Activated T-cell treated with anti-CD3 and anti-CD28 coated beads, Interleukin-2, amount 50 U/mL, for 24 hours (primary cell): ENCODE measurements at regions not wholly inside any gene's neighbourhood (a gene's known extent, or its start where the extent isn't known, plus 50 kb on each side); places are given as distances from the start of the nearest gene placed in this dataset.

ENCODE experiments used
- DNase-seq: peaks from one replicate; pipeline ENCODE4 v3.0.0-alpha.2; 2020
- H3K27ac Mint-ChIP-seq: 2 replicates; pipeline ENCODE4 v1.8.0; 2020; ENCODE audit warnings: mild to moderate bottlenecking, mixed read lengths
- H3K27me3 Mint-ChIP-seq: 2 replicates; pipeline ENCODE4 v1.8.0; 2020; ENCODE audit warnings: mixed read lengths
- H3K36me3 Mint-ChIP-seq: 2 replicates; pipeline ENCODE4 v1.8.0; 2020; ENCODE audit warnings: low read depth, mixed read lengths
- H3K4me1 Mint-ChIP-seq: 2 replicates; pipeline ENCODE4 v1.8.0; 2020; ENCODE audit warnings: low read depth, mixed read lengths
- H3K4me3 Mint-ChIP-seq: 2 replicates; pipeline ENCODE4 v1.8.0; 2020; ENCODE audit warnings: mild to moderate bottlenecking, moderate library complexity, mixed read lengths
- H3K9me3 Mint-ChIP-seq: 2 replicates; pipeline ENCODE4 v1.8.0; 2020; ENCODE audit warnings: mixed read lengths

- no peak for DNase-seq
- no peaks in the 10 kb centered on the region for H3K4me1 Mint-ChIP-seq
- H3K36me3 Mint-ChIP-seq: no peaks in the 10 kb centered on the region
- H3K27ac Mint-ChIP-seq: no peak overlapping the region
- no peak overlapping the region for H3K4me3 Mint-ChIP-seq
- peaks cover 2% of the 10 kb centered on the region for H3K27me3 Mint-ChIP-seq
- H3K9me3 Mint-ChIP-seq: no peaks in the 10 kb centered on the region
Observed at GRCh38 chr12:13769273-13769672, 212.1 kb downstream of the GRIN2B start.

DNA sequence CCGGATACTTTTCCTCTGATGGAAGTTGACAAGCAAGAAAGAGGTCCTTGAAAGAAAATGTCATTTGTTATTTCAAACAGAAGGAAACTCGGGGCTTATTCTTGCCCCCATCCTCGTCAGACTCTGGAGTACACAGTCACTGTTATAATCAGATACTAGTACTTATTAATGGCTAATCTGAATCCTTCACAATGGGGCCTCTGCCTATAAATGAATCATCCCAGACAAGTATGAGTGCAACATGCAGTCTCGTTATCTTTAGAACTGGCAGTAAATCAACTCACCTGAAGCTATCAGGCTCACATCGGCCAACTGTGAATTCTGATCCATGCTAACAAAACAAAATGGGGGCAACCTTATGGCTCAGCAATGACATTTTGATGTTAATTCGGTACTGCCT is 216.7 kb downstream of the GRIN2B start:
- DNase-seq: no peak
- Mint-ChIP-seq H3K4me3 (no peak overlapping the region), H3K9me3 (no peaks in the 10 kb centered on the region), H3K4me1 (no peaks in the 10 kb centered on the region), H3K36me3 (no peaks in the 10 kb centered on the region), H3K27me3 (peaks cover 2% of the 10 kb centered on the region), H3K27ac (no peak overlapping the region)

DNA sequence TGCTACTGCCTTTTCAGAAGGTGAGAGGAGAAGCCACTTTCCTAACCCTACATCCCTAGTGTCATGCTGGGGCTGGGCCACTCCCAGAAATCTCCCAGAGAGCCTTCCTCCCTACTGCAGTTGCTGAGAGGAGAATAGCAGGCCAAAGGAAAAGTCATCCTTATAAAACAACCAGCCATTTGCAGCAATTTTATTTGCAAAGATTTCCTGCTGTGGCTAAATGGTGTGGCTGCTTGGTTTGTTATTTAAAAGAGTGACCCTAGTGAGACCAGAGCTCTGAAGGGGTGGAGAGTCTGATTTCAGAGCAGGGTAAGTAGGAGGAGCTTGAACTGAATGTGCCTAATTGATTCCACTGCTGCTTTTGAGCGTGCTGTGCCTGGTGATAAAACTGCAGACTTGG is 232.0 kb downstream of the GRIN2B start:
- Mint-ChIP-seq H3K9me3 (no peaks in the 10 kb centered on the region), H3K27me3 (peaks cover 20% of the 10 kb centered on the region), H3K4me1 (no peaks in the 10 kb centered on the region), H3K36me3 (no peaks in the 10 kb centered on the region), H3K4me3 (no peak overlapping the region), H3K27ac (no peak overlapping the region)
- no peak for DNase-seq

- no peaks in the 10 kb centered on the region for H3K36me3 Mint-ChIP-seq
- H3K27ac Mint-ChIP-seq: no peak overlapping the region
- no peak for DNase-seq
- H3K4me1 Mint-ChIP-seq: no peaks in the 10 kb centered on the region
- no peaks in the 10 kb centered on the region for H3K9me3 Mint-ChIP-seq
- no peak overlapping the region for H3K4me3 Mint-ChIP-seq
- peaks cover 30% of the 10 kb centered on the region for H3K27me3 Mint-ChIP-seq
Observed at GRCh38 chr12:13745111-13745860, 236.1 kb downstream of the GRIN2B start.

DNA sequence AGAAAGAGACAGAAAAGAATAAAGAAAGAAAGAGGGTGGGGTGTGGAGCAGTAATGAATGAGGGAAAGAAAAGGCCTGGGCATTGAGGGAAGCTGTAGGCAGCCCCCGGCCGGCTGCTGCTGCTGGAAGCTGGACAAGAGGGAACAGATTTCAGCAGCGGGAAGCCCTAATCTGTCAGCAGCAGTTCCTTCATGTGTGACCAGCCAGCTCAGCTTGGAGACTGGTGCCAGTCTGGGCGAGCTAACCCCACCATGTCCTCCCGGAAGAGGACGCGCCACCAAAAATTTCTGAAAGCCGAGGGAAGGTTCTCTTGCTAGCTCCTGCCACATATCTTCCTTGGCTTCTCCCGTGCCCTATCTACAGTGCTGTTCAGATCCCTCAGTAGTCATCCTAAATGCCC is 236.8 kb downstream of the GRIN2B start:
- Mint-ChIP-seq H3K9me3 (no peaks in the 10 kb centered on the region), H3K27me3 (peaks cover 30% of the 10 kb centered on the region), H3K36me3 (no peaks in the 10 kb centered on the region), H3K4me1 (no peaks in the 10 kb centered on the region), H3K27ac (no peak overlapping the region), H3K4me3 (no peak overlapping the region)
- no peak for DNase-seq

DNA sequence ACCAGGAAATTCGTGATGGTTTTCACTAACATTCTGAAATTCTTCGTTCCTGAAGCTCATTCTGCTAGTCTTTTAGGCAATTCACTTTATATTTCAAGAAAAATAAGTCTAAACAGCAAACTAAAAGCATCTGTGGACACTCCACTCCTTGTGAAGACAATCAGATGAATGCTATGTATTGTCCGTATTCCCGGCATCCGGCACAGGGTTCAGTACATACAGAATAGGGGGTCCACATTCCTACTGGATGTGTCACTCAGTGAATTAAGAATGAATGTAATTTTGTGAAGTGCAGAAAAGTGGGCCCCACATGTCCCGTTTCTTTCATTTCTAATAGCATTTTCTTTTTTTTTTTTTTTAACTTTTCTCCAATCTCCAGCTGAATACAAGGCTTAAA is 241.3 kb downstream of the GRIN2B start:
- no peak overlapping the region for H3K27ac Mint-ChIP-seq
- no peak for DNase-seq
- H3K4me3 Mint-ChIP-seq: no peak overlapping the region
- no peaks in the 10 kb centered on the region for H3K36me3 Mint-ChIP-seq
- no peaks in the 10 kb centered on the region for H3K4me1 Mint-ChIP-seq
- H3K27me3 Mint-ChIP-seq: peaks cover 16% of the 10 kb centered on the region
- H3K9me3 Mint-ChIP-seq: no peaks in the 10 kb centered on the region

DNA sequence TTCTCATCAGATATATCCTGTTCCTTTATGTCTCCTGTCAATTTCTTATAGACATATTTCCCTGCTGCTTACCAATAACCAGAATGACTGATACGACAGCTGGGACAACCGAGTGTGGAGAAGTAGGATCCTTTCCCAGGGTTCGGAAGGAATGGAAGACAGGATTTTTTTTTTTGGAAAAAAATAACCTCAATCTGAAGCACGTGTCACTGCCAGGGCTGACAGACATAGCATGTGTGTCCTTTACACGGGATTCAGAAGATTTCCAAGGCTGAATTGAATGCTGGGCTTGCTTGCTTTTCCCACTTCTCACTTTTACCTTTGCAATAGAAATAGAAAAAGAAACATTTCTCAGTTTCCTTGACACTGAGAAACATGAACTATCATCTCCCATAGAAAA is 245.7 kb downstream of the GRIN2B start:
- Mint-ChIP-seq H3K36me3 (no peaks in the 10 kb centered on the region), H3K4me3 (no peak overlapping the region), H3K27ac (no peak overlapping the region), H3K27me3 (peaks cover 4% of the 10 kb centered on the region), H3K4me1 (no peaks in the 10 kb centered on the region), H3K9me3 (no peaks in the 10 kb centered on the region)
- DNase-seq: no peak

DNA sequence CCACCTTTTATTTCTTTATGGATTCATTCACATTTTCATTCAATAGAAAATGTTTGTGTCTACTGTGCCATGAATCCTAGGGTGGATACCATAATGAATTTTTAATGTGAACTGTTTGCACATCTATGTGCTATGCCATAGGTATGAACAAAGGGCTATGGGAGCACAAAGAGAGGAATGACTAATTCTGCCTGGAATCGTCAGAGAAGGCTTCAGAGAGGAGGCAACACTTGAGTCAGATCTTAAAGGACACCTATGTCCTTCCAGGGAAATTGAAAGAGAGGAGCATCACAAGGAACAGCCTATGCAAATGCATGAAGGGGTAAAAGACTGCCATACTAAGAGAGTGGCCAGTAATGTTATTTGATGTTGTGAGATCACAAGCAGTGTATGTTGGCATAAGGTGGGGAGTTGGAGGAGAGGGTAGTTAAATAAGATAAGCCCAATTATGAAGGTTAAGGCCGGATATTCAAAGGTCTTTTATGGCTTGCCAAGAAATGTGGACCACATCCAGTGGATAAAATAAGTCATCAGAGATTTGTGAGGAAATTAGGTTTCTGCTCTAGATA is 246.7 kb downstream of the GRIN2B start:
- no peak for DNase-seq

DNA sequence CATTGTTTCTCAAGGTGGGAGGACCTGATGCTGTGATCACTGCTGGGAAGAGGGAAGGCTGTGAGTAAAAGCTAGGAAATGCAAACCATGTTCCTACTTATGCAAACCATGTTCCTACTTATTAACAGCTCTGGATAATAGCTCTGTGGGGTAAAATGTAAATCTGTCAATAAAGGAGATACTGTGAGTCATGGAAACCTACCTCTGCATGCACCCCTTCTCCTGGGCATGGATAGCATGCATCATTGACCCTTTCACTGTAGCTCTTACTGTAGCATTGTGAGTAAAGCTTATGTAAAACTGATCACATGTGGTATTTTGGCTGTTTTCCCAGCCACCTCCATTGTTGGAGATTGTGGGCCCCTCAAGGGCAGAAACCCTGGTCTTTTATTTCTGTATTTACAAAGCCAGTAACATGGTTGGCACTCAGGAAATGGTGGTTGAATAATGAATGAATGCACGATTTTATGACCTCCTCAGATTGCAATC is 253.7 kb downstream of the GRIN2B start:
- H3K9me3 Mint-ChIP-seq: no peaks in the 10 kb centered on the region

More for the DNA sequence above, 246.7 kb downstream of the GRIN2B start:
- H3K36me3 Mint-ChIP-seq: no peaks in the 10 kb centered on the region
- no peak overlapping the region for H3K4me3 Mint-ChIP-seq
- H3K4me1 Mint-ChIP-seq: no peaks in the 10 kb centered on the region
- peaks cover 5% of the 10 kb centered on the region for H3K27me3 Mint-ChIP-seq
- no peak overlapping the region for H3K27ac Mint-ChIP-seq
- H3K9me3 Mint-ChIP-seq: no peaks in the 10 kb centered on the region

GRCh38 chr12:13725049-13725448 is 256.4 kb downstream of the GRIN2B start:
- no peaks in the 10 kb centered on the region for H3K9me3 Mint-ChIP-seq

More for the DNA sequence above, 253.7 kb downstream of the GRIN2B start:
- Mint-ChIP-seq H3K27me3 (peaks cover 8% of the 10 kb centered on the region), H3K36me3 (no peaks in the 10 kb centered on the region), H3K27ac (no peak overlapping the region), H3K4me3 (no peak overlapping the region), H3K4me1 (no peaks in the 10 kb centered on the region)
- no peak for DNase-seq

GRCh38 chr12:13724136-13724535 is 257.3 kb downstream of the GRIN2B start:
- H3K27ac Mint-ChIP-seq: no peak overlapping the region
- no peaks in the 10 kb centered on the region for H3K36me3 Mint-ChIP-seq
- no peaks in the 10 kb centered on the region for H3K9me3 Mint-ChIP-seq
- H3K27me3 Mint-ChIP-seq: peaks cover 2% of the 10 kb centered on the region
- H3K4me3 Mint-ChIP-seq: no peak overlapping the region
- DNase-seq: no peak
- no peaks in the 10 kb centered on the region for H3K4me1 Mint-ChIP-seq

More at GRCh38 chr12:13725049-13725448, 256.4 kb downstream of the GRIN2B start:
- Mint-ChIP-seq H3K4me1 (no peaks in the 10 kb centered on the region), H3K27me3 (peaks cover 2% of the 10 kb centered on the region), H3K27ac (no peak overlapping the region), H3K36me3 (no peaks in the 10 kb centered on the region), H3K4me3 (no peak overlapping the region)
- no peak for DNase-seq

DNA sequence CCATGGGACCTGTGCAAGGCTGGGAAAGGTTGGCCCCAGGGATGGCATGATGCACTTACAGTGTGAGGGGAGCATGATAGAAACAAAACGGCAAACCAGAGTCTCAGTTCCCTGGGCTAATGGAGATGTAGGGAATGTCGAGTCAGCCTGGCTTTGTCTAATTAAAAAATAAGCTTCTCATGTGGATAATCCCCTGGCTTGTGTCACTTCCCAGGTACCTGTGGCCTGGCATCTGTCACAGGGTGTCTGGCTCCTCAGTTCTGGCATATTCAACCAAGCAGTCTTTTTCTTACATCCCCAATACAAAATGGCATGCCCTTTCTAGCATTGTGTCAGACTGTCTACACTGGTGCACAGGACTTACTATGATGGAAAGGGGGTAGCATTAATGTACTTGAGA is 261.4 kb downstream of the GRIN2B start:
- peaks cover 7% of the 10 kb centered on the region for H3K27me3 Mint-ChIP-seq

GRCh38 chr12:13718271-13718670 is 263.1 kb downstream of the GRIN2B start:
- H3K27me3 Mint-ChIP-seq: peaks cover 7% of the 10 kb centered on the region
- H3K9me3 Mint-ChIP-seq: no peaks in the 10 kb centered on the region
- no peaks in the 10 kb centered on the region for H3K36me3 Mint-ChIP-seq
- no peak for DNase-seq
- H3K4me3 Mint-ChIP-seq: no peak overlapping the region
- H3K27ac Mint-ChIP-seq: no peak overlapping the region
- no peaks in the 10 kb centered on the region for H3K4me1 Mint-ChIP-seq

More for the DNA sequence above, 261.4 kb downstream of the GRIN2B start:
- Mint-ChIP-seq H3K4me3 (no peak overlapping the region), H3K4me1 (no peaks in the 10 kb centered on the region), H3K36me3 (no peaks in the 10 kb centered on the region), H3K27ac (no peak overlapping the region), H3K9me3 (no peaks in the 10 kb centered on the region)
- DNase-seq: no peak

DNA sequence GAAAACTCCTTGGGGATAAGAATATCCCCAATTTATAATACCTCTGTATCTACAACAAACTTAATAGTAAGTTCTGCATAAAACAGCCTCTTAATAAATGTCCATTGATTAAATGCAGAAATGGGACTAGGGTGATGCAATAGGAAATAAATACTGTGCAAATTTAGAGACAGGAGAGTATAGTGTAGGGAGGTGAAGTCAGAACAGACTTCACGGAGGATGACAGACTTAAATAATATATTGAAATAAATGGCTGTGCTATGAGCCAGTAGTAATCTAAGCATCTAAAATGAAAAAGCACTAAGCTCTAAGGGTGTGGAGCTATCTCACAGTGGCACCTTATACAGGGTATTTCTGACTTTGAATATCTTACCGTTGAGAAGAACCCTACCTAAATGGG is 265.3 kb downstream of the GRIN2B start:
- H3K9me3 Mint-ChIP-seq: no peaks in the 10 kb centered on the region
- peaks cover 7% of the 10 kb centered on the region for H3K27me3 Mint-ChIP-seq
- DNase-seq: no peak
- no peaks in the 10 kb centered on the region for H3K4me1 Mint-ChIP-seq
- H3K4me3 Mint-ChIP-seq: no peak overlapping the region
- no peaks in the 10 kb centered on the region for H3K36me3 Mint-ChIP-seq
- H3K27ac Mint-ChIP-seq: no peak overlapping the region

DNA sequence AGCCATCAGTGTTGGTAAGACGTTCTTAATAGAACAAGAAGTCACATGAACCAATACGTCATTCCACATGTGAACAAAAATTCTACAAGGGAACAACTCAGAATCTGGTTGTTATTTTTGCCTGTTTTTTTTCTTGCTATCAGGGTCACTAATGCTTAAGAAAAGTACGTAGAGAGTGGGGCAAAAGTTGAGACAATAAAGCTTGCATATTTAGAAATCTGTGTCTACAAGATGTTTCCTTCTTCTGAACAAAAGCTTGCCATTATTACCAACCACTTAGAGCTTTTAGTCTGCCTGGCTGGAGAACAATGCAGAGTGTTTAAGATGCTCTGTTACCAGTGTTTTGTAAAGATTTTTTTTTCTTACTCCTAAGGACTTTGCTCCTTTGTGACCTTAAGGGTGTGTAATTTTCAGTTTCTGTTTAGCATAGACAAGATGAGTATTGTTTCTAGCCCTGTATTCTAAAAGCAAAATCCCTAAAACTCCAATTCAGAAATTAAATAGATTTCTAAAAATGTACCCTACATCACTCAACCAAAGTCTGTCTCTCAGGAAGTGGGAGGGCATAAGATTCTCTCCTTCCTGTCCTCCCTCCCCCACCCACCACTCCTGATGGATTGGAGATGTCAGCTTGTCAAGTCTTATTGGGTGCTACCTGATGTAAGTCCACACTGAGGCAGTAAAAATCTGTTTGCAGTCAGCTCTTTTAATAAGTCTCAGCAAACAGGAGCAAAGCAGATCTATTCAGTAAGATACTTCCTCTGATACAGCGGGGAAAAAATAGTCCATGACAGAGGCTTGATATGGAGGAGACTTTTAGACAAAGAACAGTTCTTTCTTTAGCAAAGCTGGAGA is 267.6 kb downstream of the GRIN2B start:
- Mint-ChIP-seq H3K4me3 (no peak overlapping the region), H3K27ac (no peak overlapping the region), H3K4me1 (no peaks in the 10 kb centered on the region), H3K36me3 (no peaks in the 10 kb centered on the region), H3K9me3 (no peaks in the 10 kb centered on the region), H3K27me3 (peaks cover 4% of the 10 kb centered on the region)
- no peak for DNase-seq
